OCI-LY3 (cell line): ENCODE measurements at regions not wholly inside any gene's neighbourhood (a gene's known extent, or its start where the extent isn't known, plus 50 kb on each side); places are given as distances from the start of the nearest gene placed in this dataset.

Experiments used
- H2AFZ ChIP-seq: fragments of 200-600, 300-600 bp; shearing (Covaris generic); 2 replicates; pipeline ENCODE4 v1.6.0; 2014; ENCODE audit warnings: antibody characterized with exemption, low read depth, low read length
- H3K27ac ChIP-seq: fragments of 200-600, 300-600 bp; sonication (generic); 2 replicates; pipeline ENCODE4 v1.5.1; 2014; ENCODE audit warnings: mild to moderate bottlenecking, low read length, moderate library complexity, mixed read lengths
- H3K27me3 ChIP-seq: fragments of 200-600, 300-600 bp; sonication (generic); 2 replicates; pipeline ENCODE4 v1.6.1; 2014; ENCODE audit warnings: low read depth, low read length, mixed read lengths
- H3K36me3 ChIP-seq: fragments of 200-600, 300-600 bp; sonication (generic); replicated peaks from 2 replicates; pipeline ENCODE3; 2014; ENCODE audit warnings: low read depth, low read length, mixed read lengths
- H3K4me1 ChIP-seq: fragments of 300-600, 200-600 bp; sonication (generic); 2 replicates; pipeline ENCODE4 v1.6.1; 2014; ENCODE audit warnings: low read length, mixed read lengths
- H3K4me2 ChIP-seq: fragments of 200-600, 300-600 bp; sonication (generic); 2 replicates; pipeline ENCODE4 v1.6.1; 2014; ENCODE audit warnings: low read length, mixed read lengths
- H3K4me3 ChIP-seq: fragments of 300-600, 200-600 bp; sonication (generic); 2 replicates; pipeline ENCODE4 v1.5.1; 2014; ENCODE audit warnings: antibody characterized with exemption, mild to moderate bottlenecking, low read length, moderate library complexity
- H3K79me2 ChIP-seq: fragments of 300-600, 200-600 bp; shearing (Covaris generic); 2 replicates; pipeline ENCODE4 v1.6.1; 2014; ENCODE audit warnings: mild to moderate bottlenecking, low read length, mixed read lengths
- H3K9ac ChIP-seq: fragments of 300-600, 200-600 bp; shearing (Covaris generic); 2 replicates; pipeline ENCODE4 v1.6.0; 2014; ENCODE audit warnings: mild to moderate bottlenecking, low read length, moderate library complexity
- H3K9me3 ChIP-seq: fragments of 200-600, 300-600 bp; shearing (Covaris generic); 2 replicates; pipeline ENCODE4 v1.6.1; 2014; ENCODE audit warnings: low read length, mixed read lengths; ENCODE audit not compliant: insufficient read depth
- H4K20me1 ChIP-seq: fragments of 200-600, 300-600 bp; sonication (generic); 2 replicates; pipeline ENCODE4 v1.6.1; 2016; ENCODE audit warnings: low read length, mixed read lengths; ENCODE audit not compliant: insufficient read depth
- EZH2phosphoT487 ChIP-seq: fragments of 200-600 bp; shearing (Covaris generic); IDR thresholded peaks from 2 replicates; pipeline ENCODE4 v1.6.1; 2018; ENCODE audit warnings: antibody characterized with exemption, mixed run types, low read depth
- TF ChIP-seq, protein P1 (sequence below): fragments of 200-600, 300-600 bp; sonication (generic); IDR thresholded peaks from 2 replicates; pipeline ENCODE4 v1.5.1; 2014; ENCODE audit warnings: antibody characterized with exemption, low read length, low read depth

DNA sequence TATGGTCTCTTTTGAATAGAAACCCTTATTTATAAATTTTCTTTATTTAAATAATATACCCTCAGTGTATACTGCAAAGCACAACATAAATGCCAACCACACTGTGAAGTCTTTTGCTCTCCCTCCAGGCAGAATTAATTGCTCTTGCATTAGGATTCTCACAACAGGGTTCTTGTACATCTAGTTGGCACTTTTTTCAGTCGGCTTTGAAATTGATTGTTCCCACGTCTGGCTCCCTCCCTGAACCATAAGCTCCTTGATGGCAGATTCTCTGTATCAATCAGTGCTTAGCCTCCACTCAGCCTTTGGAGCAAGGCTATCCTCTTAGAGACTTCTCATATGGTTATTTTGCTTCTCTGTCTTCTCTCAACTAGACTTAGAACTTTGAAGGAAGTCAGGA lies 288.0 kb upstream of the POU3F2 start:
- H4K20me1 ChIP-seq: no peaks in the 10 kb centered on the region
- no peak overlapping the region for H3K27ac ChIP-seq
- no peak overlapping the region for H3K4me3 ChIP-seq

DNA sequence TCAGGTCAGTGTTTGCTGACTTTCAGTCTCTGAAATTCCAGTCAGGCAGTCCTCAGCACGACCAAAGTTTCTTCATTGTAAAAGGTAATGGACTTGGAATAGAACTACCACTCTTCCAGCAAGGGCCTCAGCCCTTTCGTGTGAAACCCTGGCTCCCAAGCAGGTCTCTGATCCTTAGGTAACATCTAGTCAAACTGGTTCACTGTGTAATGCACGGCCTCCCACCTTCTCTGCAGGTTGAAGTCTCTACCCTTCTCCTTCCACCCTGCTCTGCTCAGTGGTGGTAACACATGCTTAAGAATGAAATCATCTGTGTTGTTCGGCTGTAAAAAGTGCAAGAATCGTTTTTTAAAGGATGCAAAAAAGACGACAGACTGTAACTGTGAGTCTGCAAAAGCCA lies 287.2 kb upstream of the POU3F2 start:
- Histone ChIP-seq H4K20me1 (no peaks in the 10 kb centered on the region), H3K9ac (no peak overlapping the region), H3K36me3 (no peaks in the 10 kb centered on the region), H3K9me3 (no peaks in the 10 kb centered on the region), H3K4me2 (no peak overlapping the region), H3K4me1 (no peaks in the 10 kb centered on the region), H3K79me2 (no peaks in the 10 kb centered on the region), H3K27me3 (no peaks in the 10 kb centered on the region), H2AFZ (no peak overlapping the region), H3K27ac (no peak overlapping the region), H3K4me3 (no peak overlapping the region)
- TF ChIP-seq, protein P1, sequence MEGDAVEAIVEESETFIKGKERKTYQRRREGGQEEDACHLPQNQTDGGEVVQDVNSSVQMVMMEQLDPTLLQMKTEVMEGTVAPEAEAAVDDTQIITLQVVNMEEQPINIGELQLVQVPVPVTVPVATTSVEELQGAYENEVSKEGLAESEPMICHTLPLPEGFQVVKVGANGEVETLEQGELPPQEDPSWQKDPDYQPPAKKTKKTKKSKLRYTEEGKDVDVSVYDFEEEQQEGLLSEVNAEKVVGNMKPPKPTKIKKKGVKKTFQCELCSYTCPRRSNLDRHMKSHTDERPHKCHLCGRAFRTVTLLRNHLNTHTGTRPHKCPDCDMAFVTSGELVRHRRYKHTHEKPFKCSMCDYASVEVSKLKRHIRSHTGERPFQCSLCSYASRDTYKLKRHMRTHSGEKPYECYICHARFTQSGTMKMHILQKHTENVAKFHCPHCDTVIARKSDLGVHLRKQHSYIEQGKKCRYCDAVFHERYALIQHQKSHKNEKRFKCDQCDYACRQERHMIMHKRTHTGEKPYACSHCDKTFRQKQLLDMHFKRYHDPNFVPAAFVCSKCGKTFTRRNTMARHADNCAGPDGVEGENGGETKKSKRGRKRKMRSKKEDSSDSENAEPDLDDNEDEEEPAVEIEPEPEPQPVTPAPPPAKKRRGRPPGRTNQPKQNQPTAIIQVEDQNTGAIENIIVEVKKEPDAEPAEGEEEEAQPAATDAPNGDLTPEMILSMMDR: no peak
- TF ChIP-seq EZH2phosphoT487: no peak

More for the DNA sequence above, 288.0 kb upstream of the POU3F2 start:
- Histone ChIP-seq H2AFZ (no peak overlapping the region), H3K27me3 (no peaks in the 10 kb centered on the region), H3K9me3 (no peaks in the 10 kb centered on the region), H3K36me3 (no peaks in the 10 kb centered on the region), H3K4me1 (no peaks in the 10 kb centered on the region), H3K9ac (no peak overlapping the region), H3K4me2 (no peak overlapping the region), H3K79me2 (no peaks in the 10 kb centered on the region)
- TF ChIP-seq EZH2phosphoT487: no peak
- TF ChIP-seq, protein P1: no peak

DNA sequence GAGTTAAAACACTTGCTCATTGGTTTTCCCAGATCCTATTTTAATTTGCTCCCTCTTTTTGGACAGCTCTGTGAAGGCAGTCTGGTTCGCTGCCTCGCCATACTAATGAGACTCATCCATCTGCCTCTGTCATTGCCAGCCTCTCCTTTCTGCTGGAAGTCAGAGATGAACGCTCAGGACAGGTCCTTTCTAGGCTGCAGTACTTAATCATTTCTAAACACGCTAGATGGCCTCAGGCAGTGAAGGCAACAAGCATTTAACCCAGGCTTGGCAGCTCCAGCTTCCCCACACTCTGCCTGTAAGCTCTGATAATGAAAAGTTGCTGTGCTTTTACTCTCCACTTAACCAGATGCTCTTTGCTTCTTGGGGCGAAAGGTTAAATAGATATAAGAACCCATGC lies 286.7 kb upstream of the POU3F2 start:
- no peak overlapping the region for H2AFZ ChIP-seq

DNA sequence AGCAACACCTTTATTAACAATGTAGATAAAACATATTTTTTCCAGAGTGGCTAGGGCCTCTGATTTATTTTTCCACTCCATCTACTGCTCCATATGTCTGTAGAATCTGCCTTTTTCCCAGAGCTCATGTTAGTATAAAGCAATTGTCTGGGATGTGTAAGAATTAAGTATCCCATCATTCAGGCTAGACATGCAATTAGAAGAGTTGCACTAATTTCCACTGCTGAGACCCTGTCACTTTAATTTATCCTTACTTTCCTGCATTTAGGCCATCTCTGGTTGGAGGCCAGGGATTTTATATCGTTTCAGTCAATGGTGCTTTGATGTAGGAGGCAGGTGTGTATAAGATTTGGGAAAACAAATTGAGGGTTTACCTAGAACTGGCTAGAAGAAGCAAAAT lies 286.1 kb upstream of the POU3F2 start:
- H3K4me2 ChIP-seq: no peak overlapping the region
- no peaks in the 10 kb centered on the region for H3K4me1 ChIP-seq
- no peaks in the 10 kb centered on the region for H3K36me3 ChIP-seq
- H3K27ac ChIP-seq: no peak overlapping the region
- H3K9me3 ChIP-seq: no peaks in the 10 kb centered on the region
- H3K79me2 ChIP-seq: no peaks in the 10 kb centered on the region
- H3K9ac ChIP-seq: no peak overlapping the region
- H2AFZ ChIP-seq: no peak overlapping the region
- TF ChIP-seq, protein P1: no peak
- TF ChIP-seq EZH2phosphoT487: no peak
- no peaks in the 10 kb centered on the region for H4K20me1 ChIP-seq
- H3K4me3 ChIP-seq: no peak overlapping the region
- no peaks in the 10 kb centered on the region for H3K27me3 ChIP-seq

More for the DNA sequence above, 286.7 kb upstream of the POU3F2 start:
- no peak overlapping the region for H3K9ac ChIP-seq
- TF ChIP-seq, protein P1: no peak
- no peak for TF ChIP-seq EZH2phosphoT487
- no peaks in the 10 kb centered on the region for H3K27me3 ChIP-seq
- H3K36me3 ChIP-seq: no peaks in the 10 kb centered on the region
- H3K4me3 ChIP-seq: no peak overlapping the region
- H3K27ac ChIP-seq: no peak overlapping the region
- no peak overlapping the region for H3K4me2 ChIP-seq
- no peaks in the 10 kb centered on the region for H3K9me3 ChIP-seq
- H3K4me1 ChIP-seq: no peaks in the 10 kb centered on the region
- H4K20me1 ChIP-seq: no peaks in the 10 kb centered on the region
- no peaks in the 10 kb centered on the region for H3K79me2 ChIP-seq
